GM12878 (cell line): ENCODE measurements at regions not wholly inside any gene's neighbourhood (a gene's known extent, or its start where the extent isn't known, plus 50 kb on each side); places are given as distances from the start of the nearest gene placed in this dataset.

Experiments
- BACH1 ChIP-seq: fragments of 450-650 bp; IDR thresholded peaks from 2 replicates; pipeline ENCODE4 v1.6.1; 2017; ENCODE audit warnings: mild to moderate bottlenecking, borderline replicate concordance
- BHLHE40 ChIP-seq, 2 experiments: fragments of 450-650 bp in 1 of 2; IDR thresholded peaks; 2 replicates each; pipeline ENCODE4 v1.6.1; 2011 to 2017; ENCODE audit warnings: low read depth in 2 of 2, borderline replicate concordance in 1 of 2, improper control_type of control experiment in 1 of 2, low read length in 1 of 2, mild to moderate bottlenecking in 1 of 2
- CBX5 ChIP-seq: sonication (generic); IDR thresholded peaks from 2 replicates; pipeline ENCODE4 v1.6.1; 2016; ENCODE audit warnings: low read depth, moderate library complexity, mild to moderate bottlenecking, inconsistent platforms
- DPF2 ChIP-seq: fragments of 450-650 bp; IDR thresholded peaks from 2 replicates; pipeline ENCODE4 v1.6.1; 2017; ENCODE audit warnings: mild to moderate bottlenecking
- FOXK2 ChIP-seq: fragments of 450-650 bp; IDR thresholded peaks from 2 replicates; pipeline ENCODE4 v1.6.1; 2017; ENCODE audit warnings: mild to moderate bottlenecking, moderate library complexity
- HCFC1 ChIP-seq: fragments of 150-350 bp; IDR thresholded peaks from 2 replicates; pipeline ENCODE4 v1.6.1; 2014; ENCODE audit warnings: low read length
- IKZF1 ChIP-seq: fragments of 450-650 bp; conservative IDR thresholded peaks from 2 replicates; pipeline ENCODE4 v1.6.1; 2017; ENCODE audit warnings: antibody characterized with exemption, mild to moderate bottlenecking
- IKZF2 ChIP-seq, 2 experiments: fragments of 450-650 bp; IDR thresholded peaks; 2 replicates each; pipeline ENCODE4 v1.6.1; 2017; ENCODE audit warnings: mild to moderate bottlenecking in 2 of 2, moderate library complexity in 2 of 2
- IRF4 ChIP-seq: IDR thresholded peaks from 2 replicates; pipeline ENCODE4 v1.6.1; 2011; ENCODE audit warnings: low read depth, low read length
- LARP7 ChIP-seq: fragments of 450-650 bp; IDR thresholded peaks from 2 replicates; pipeline ENCODE4 v1.6.1; 2017; ENCODE audit warnings: mild to moderate bottlenecking
- MTA3 ChIP-seq: IDR thresholded peaks from 2 replicates; pipeline ENCODE4 v1.6.1; 2012; ENCODE audit warnings: low read length, inconsistent platforms, borderline replicate concordance
- NFIC ChIP-seq: IDR thresholded peaks from 2 replicates; pipeline ENCODE4 v1.6.1; 2012; ENCODE audit warnings: low read depth, mild to moderate bottlenecking, inconsistent platforms, low read length, moderate library complexity
- PAX8 ChIP-seq: fragments of 450-650 bp; IDR thresholded peaks from 2 replicates; pipeline ENCODE4 v1.6.1; 2017; ENCODE audit warnings: mild to moderate bottlenecking, moderate library complexity
- RCOR1 ChIP-seq: conservative IDR thresholded peaks from 2 replicates; pipeline ENCODE4 v1.6.1; 2012; ENCODE audit warnings: low read depth, low read length, improper control_type of control experiment
- SPI1 ChIP-seq: IDR thresholded peaks from 2 replicates; pipeline ENCODE4 v1.6.1; 2011; ENCODE audit warnings: low read depth, mild to moderate bottlenecking, low read length, moderate library complexity, borderline replicate concordance; ENCODE audit not compliant: insufficient read depth
- TAF1 ChIP-seq: IDR thresholded peaks from 2 replicates; pipeline ENCODE4 v1.6.1; 2011; ENCODE audit warnings: mild to moderate bottlenecking, low read depth, low read length, borderline replicate concordance
- TCF7 ChIP-seq: IDR thresholded peaks from 2 replicates; pipeline ENCODE4 v1.6.1; 2014; ENCODE audit warnings: antibody characterized with exemption, borderline replicate concordance
- ZBED1 ChIP-seq: IDR thresholded peaks from 2 replicates; pipeline ENCODE4 v1.6.1; 2016; ENCODE audit warnings: borderline replicate concordance
- ZNF207 ChIP-seq: fragments of 450-650 bp; IDR thresholded peaks from 2 replicates; pipeline ENCODE4 v1.6.1; 2014; ENCODE audit warnings: antibody characterized with exemption, mild to moderate bottlenecking, borderline replicate concordance
- ZNF384 ChIP-seq: IDR thresholded peaks from 2 replicates; pipeline ENCODE4 v1.6.1; 2012; ENCODE audit warnings: low read depth, mild to moderate bottlenecking, low read length, improper control_type of control experiment, borderline replicate concordance
- TF ChIP-seq, protein P1 (sequence below), 3 experiments: IDR thresholded peaks in 2 of 3; conservative IDR thresholded peaks in 1 of 3; 2 replicates each; pipeline ENCODE4 v1.5.1; 2011; ENCODE audit warnings: low read depth in 3 of 3, low read length in 3 of 3, mild to moderate bottlenecking in 3 of 3, control low read depth in 2 of 3, moderate library complexity in 2 of 3, inconsistent platforms in 1 of 3, mixed read lengths in 1 of 3; ENCODE audit not compliant: control insufficient read depth in 2 of 3, insufficient read depth in 1 of 3; ENCODE audit errors: extremely low read depth in 1 of 3
- TF ChIP-seq, protein P2 (sequence below): IDR thresholded peaks from 2 replicates; pipeline ENCODE4 v1.6.1; 2011; ENCODE audit warnings: borderline replicate concordance, low read depth, mild to moderate bottlenecking, moderate library complexity, low read length; ENCODE audit not compliant: insufficient read depth, poor library complexity, severe bottlenecking
- TF ChIP-seq, protein P3 (sequence below): IDR thresholded peaks from 2 replicates; pipeline ENCODE4 v1.6.1; 2012; ENCODE audit warnings: low read length, inconsistent platforms
- TF ChIP-seq, protein P4 (sequence below): IDR thresholded peaks from 2 replicates; pipeline ENCODE4 v1.6.1; 2012; ENCODE audit warnings: mild to moderate bottlenecking, low read depth, low read length

DNA sequence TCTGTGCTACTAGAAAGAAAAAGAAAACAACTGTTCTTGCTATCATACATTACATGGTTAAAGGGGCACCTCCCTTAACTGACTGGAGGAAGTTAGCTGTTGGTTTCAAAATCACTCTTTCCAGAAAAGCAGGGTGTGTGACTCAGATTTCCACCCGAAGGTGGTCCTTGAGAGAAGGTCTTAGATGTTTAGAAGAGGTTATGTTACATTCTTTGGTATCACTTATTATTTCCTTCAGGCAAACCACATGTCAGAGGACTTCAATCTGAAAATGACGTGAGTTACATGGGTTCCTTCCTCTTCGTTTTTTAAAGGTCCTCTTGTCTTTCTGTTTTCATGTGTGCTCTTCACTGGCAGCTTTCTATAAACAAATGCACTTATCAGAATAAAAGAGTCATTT lies 307.9 kb upstream of the CBLB start (continued):
- no peak for TF ChIP-seq FOXK2
- TF ChIP-seq, protein P1, sequence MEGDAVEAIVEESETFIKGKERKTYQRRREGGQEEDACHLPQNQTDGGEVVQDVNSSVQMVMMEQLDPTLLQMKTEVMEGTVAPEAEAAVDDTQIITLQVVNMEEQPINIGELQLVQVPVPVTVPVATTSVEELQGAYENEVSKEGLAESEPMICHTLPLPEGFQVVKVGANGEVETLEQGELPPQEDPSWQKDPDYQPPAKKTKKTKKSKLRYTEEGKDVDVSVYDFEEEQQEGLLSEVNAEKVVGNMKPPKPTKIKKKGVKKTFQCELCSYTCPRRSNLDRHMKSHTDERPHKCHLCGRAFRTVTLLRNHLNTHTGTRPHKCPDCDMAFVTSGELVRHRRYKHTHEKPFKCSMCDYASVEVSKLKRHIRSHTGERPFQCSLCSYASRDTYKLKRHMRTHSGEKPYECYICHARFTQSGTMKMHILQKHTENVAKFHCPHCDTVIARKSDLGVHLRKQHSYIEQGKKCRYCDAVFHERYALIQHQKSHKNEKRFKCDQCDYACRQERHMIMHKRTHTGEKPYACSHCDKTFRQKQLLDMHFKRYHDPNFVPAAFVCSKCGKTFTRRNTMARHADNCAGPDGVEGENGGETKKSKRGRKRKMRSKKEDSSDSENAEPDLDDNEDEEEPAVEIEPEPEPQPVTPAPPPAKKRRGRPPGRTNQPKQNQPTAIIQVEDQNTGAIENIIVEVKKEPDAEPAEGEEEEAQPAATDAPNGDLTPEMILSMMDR (IDR thresholded peaks at IDR 0.05 in 2 of 3, conservative IDR thresholded peaks at IDR 0.05 in 1 of 3; ENCODE audit: control insufficient read depth in 2 of 3, extremely low read depth in 1 of 3, insufficient read depth in 1 of 3, low read depth in 3 of 3, low read length in 3 of 3): no peak
- TF ChIP-seq, protein P2, sequence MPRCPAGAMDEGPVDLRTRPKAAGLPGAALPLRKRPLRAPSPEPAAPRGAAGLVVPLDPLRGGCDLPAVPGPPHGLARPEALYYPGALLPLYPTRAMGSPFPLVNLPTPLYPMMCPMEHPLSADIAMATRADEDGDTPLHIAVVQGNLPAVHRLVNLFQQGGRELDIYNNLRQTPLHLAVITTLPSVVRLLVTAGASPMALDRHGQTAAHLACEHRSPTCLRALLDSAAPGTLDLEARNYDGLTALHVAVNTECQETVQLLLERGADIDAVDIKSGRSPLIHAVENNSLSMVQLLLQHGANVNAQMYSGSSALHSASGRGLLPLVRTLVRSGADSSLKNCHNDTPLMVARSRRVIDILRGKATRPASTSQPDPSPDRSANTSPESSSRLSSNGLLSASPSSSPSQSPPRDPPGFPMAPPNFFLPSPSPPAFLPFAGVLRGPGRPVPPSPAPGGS: peak; percentile 83
- peak; percentile 36; the same call in 1 of the 2 replicates for TF ChIP-seq TAF1
- 0 out of 2 replicates have a peak, but pooled peaks have one; percentile 28 for TF ChIP-seq TCF7
- TF ChIP-seq HCFC1: no peak
- no peak for TF ChIP-seq BHLHE40 (IDR thresholded peaks at IDR 0.05; ENCODE audit: borderline replicate concordance in 1 of 2, low read depth in 2 of 2, low read length in 1 of 2)
- peak; percentile 86 for TF ChIP-seq ZBED1
- TF ChIP-seq IRF4: peak; percentile 71
- TF ChIP-seq MTA3: peak; percentile 79; the same call in 1 of the 2 replicates
- no peak for TF ChIP-seq LARP7
- TF ChIP-seq RCOR1: no peak
- TF ChIP-seq CBX5: 0 out of 2 replicates have a peak, but pooled peaks have one; percentile 80
- peak; percentile 58 for TF ChIP-seq DPF2
- TF ChIP-seq ZNF384: 0 out of 2 replicates have a peak, but pooled peaks have one; percentile 41
- TF ChIP-seq, protein P3, sequence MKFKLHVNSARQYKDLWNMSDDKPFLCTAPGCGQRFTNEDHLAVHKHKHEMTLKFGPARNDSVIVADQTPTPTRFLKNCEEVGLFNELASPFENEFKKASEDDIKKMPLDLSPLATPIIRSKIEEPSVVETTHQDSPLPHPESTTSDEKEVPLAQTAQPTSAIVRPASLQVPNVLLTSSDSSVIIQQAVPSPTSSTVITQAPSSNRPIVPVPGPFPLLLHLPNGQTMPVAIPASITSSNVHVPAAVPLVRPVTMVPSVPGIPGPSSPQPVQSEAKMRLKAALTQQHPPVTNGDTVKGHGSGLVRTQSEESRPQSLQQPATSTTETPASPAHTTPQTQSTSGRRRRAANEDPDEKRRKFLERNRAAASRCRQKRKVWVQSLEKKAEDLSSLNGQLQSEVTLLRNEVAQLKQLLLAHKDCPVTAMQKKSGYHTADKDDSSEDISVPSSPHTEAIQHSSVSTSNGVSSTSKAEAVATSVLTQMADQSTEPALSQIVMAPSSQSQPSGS: peak; percentile 91
- TF ChIP-seq SPI1: 0 out of 2 replicates have a peak, but pooled peaks have one; percentile 30
- TF ChIP-seq ZNF207: 0 out of 2 replicates have a peak, but pooled peaks have one; percentile 50
- TF ChIP-seq IKZF2 (IDR thresholded peaks at IDR 0.05): peak; percentile 67 to 69
- TF ChIP-seq BACH1: no peak
- TF ChIP-seq, protein P4, sequence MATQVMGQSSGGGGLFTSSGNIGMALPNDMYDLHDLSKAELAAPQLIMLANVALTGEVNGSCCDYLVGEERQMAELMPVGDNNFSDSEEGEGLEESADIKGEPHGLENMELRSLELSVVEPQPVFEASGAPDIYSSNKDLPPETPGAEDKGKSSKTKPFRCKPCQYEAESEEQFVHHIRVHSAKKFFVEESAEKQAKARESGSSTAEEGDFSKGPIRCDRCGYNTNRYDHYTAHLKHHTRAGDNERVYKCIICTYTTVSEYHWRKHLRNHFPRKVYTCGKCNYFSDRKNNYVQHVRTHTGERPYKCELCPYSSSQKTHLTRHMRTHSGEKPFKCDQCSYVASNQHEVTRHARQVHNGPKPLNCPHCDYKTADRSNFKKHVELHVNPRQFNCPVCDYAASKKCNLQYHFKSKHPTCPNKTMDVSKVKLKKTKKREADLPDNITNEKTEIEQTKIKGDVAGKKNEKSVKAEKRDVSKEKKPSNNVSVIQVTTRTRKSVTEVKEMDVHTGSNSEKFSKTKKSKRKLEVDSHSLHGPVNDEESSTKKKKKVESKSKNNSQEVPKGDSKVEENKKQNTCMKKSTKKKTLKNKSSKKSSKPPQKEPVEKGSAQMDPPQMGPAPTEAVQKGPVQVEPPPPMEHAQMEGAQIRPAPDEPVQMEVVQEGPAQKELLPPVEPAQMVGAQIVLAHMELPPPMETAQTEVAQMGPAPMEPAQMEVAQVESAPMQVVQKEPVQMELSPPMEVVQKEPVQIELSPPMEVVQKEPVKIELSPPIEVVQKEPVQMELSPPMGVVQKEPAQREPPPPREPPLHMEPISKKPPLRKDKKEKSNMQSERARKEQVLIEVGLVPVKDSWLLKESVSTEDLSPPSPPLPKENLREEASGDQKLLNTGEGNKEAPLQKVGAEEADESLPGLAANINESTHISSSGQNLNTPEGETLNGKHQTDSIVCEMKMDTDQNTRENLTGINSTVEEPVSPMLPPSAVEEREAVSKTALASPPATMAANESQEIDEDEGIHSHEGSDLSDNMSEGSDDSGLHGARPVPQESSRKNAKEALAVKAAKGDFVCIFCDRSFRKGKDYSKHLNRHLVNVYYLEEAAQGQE: no peak
- TF ChIP-seq NFIC: peak; percentile 95
- TF ChIP-seq PAX8: no peak
- TF ChIP-seq IKZF1: peak; percentile 43; the same call in 1 of the 2 replicates
